Liver (tissue), 8 donors: ENCODE measurements at regions not wholly inside any gene's neighbourhood (a gene's known extent, or its start where the extent isn't known, plus 50 kb on each side); places are given as distances from the start of the nearest gene placed in this dataset.
A peak's percentile ranks its signal among the peaks of the same experiment; 100 is the strongest.

Source experiments
- DNase-seq: peaks from one replicate; pipeline ENCODE4 v3.0.0-alpha.2; 2017; ENCODE audit warnings: low spot score
- H3K27ac ChIP-seq, 2 donors: one replicate each; pipeline ENCODE4 v1.7.0; 2013; ENCODE audit warnings: inconsistent platforms in 2 of 2, low read length in 2 of 2, control low read depth in 1 of 2, low read depth in 1 of 2, mild to moderate bottlenecking in 1 of 2
- H3K27me3 ChIP-seq, 4 donors: one replicate each; pipeline versions ENCODE4 v1.6.1 to v1.7.0; 2013; ENCODE audit warnings: low read length in 3 of 4, inconsistent platforms in 1 of 4, mild to moderate bottlenecking in 1 of 4, moderate library complexity in 1 of 4; ENCODE audit not compliant: control insufficient read depth in 4 of 4, insufficient read depth in 4 of 4
- H3K36me3 ChIP-seq, 4 donors: one replicate each; pipeline versions ENCODE4 v1.6.1 to v1.7.0; 2013; ENCODE audit warnings: low read length in 3 of 4, mild to moderate bottlenecking in 3 of 4, low read depth in 1 of 4, moderate library complexity in 1 of 4; ENCODE audit not compliant: control insufficient read depth in 4 of 4, insufficient read depth in 3 of 4
- H3K4me1 ChIP-seq, 4 donors: one replicate each; pipeline versions ENCODE4 v1.6.1 to v1.7.0; 2013; ENCODE audit warnings: low read length in 3 of 4, mild to moderate bottlenecking in 3 of 4, moderate library complexity in 1 of 4; ENCODE audit not compliant: control insufficient read depth in 4 of 4, insufficient read depth in 4 of 4
- H3K4me3 ChIP-seq, 3 donors: one replicate each; pipeline versions ENCODE4 v1.6.1 to v1.7.0; 2013; ENCODE audit warnings: low read length in 3 of 3, control low read depth in 1 of 3, low read depth in 1 of 3, mild to moderate bottlenecking in 1 of 3
- H3K9ac ChIP-seq, 2 donors: one replicate each; pipeline ENCODE4 v1.7.0; 2013; ENCODE audit warnings: low read length in 2 of 2, mild to moderate bottlenecking in 2 of 2, moderate library complexity in 2 of 2, control low read depth in 1 of 2, low read depth in 1 of 2
- H3K9me3 ChIP-seq, 4 donors: one replicate each; pipeline versions ENCODE4 v1.6.1 to v1.7.0; 2013; ENCODE audit warnings: low read length in 3 of 4; ENCODE audit not compliant: control insufficient read depth in 4 of 4
- EGR1 ChIP-seq, 2 donors: IDR thresholded peaks; 2 replicates each; pipeline ENCODE4 v1.6.1; 2016 to 2018; ENCODE audit warnings: antibody characterized with exemption in 2 of 2, low read depth in 2 of 2
- FOXA1 ChIP-seq: IDR thresholded peaks from 2 replicates; pipeline ENCODE4 v1.6.1; 2016; ENCODE audit warnings: antibody characterized with exemption
- FOXA2 ChIP-seq: IDR thresholded peaks from 2 replicates; pipeline ENCODE4 v1.6.1; 2016; ENCODE audit warnings: antibody characterized with exemption
- GABPA ChIP-seq, 2 donors: IDR thresholded peaks in 1 of 2; conservative IDR thresholded peaks in 1 of 2; 2 replicates each; pipeline ENCODE4 v1.6.1; 2016; ENCODE audit warnings: antibody characterized with exemption in 2 of 2, mild to moderate bottlenecking in 1 of 2, moderate library complexity in 1 of 2
- JUND ChIP-seq, 2 donors: IDR thresholded peaks; 2 replicates each; pipeline ENCODE4 v1.6.1; 2016; ENCODE audit warnings: antibody characterized with exemption in 2 of 2
- NR2F2 ChIP-seq: IDR thresholded peaks from 2 replicates; pipeline ENCODE4 v1.6.1; 2016; ENCODE audit warnings: antibody characterized with exemption
- RAD21 ChIP-seq, 2 donors: IDR thresholded peaks; 2 replicates each; pipeline ENCODE4 v1.6.1; 2016; ENCODE audit warnings: antibody characterized with exemption in 2 of 2, mild to moderate bottlenecking in 2 of 2
- RXRA ChIP-seq, 2 donors: IDR thresholded peaks; 2 replicates each; pipeline ENCODE4 v1.6.1; 2017 to 2018; ENCODE audit warnings: antibody characterized with exemption in 2 of 2, mild to moderate bottlenecking in 1 of 2
- TAF1 ChIP-seq: conservative IDR thresholded peaks from 2 replicates; pipeline ENCODE4 v1.6.1; 2016; ENCODE audit warnings: antibody characterized with exemption, mild to moderate bottlenecking
- YY1 ChIP-seq: IDR thresholded peaks from 2 replicates; pipeline ENCODE4 v1.6.1; 2016; ENCODE audit warnings: antibody characterized with exemption, mild to moderate bottlenecking
- whole genome bisulfite sequencing: extraction: QIAGEN DNeasy Blood & Tissue Kit; methylation state at CpG from one replicate; pipeline ENCODE4 v1.1.7; 2013; 5-methylcytosine and 5-hydroxymethylcytosine counted together
- TF ChIP-seq, protein P1 (sequence below): IDR thresholded peaks from 2 replicates; pipeline ENCODE4 v1.6.1; 2016; ENCODE audit warnings: antibody characterized with exemption
- TF ChIP-seq, protein P2 (sequence below): IDR thresholded peaks from 2 replicates; pipeline ENCODE4 v1.6.1; 2016; ENCODE audit warnings: antibody characterized with exemption
- TF ChIP-seq, protein P3 (sequence below): IDR thresholded peaks from 2 replicates; pipeline ENCODE4 v1.6.1; 2016; ENCODE audit warnings: antibody characterized with exemption, mild to moderate bottlenecking
- TF ChIP-seq, protein P4 (sequence below): fragments of 150-350 bp; IDR thresholded peaks from 2 replicates; pipeline ENCODE4 v1.5.1; 2017; ENCODE audit warnings: improper control_type of control experiment, low read depth, low read length; ENCODE audit not compliant: missing input control
- donor health status: healthy.
- donor health status: healthy.
- donor health status: healthy.
- donor health status: healthy.
- donor health status: healthy.

DNA sequence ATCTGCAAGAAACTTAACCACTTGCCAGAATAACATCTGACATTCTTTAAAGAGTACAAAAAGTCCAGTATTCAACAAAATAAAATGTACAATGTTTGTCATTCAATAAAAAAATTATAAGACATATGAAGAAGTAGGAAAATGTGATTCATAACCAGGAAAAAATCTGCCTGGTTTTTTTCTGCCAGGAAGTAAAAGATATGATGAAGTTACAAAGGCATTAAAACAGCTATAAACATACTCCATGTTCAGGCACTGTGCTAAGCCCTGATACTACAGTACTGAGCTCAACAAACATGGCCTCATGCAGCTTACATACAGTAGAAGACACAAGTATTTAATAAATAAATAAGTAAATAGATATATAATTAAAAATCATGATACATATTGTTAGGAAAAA, 178.4 kb upstream of the STT3B start:
- Histone ChIP-seq H3K36me3 (peaks cover 0 to 1% (median 0%) of the 10 kb centered on the region in 4 donors), H3K9ac (no peak overlapping the region), H3K4me1 (peaks cover 0 to 2% (median 0%) of the 10 kb centered on the region in 4 donors), H3K9me3 (no peaks in the 10 kb centered on the region), H3K27me3 (no peaks in the 10 kb centered on the region), H3K27ac (no peak overlapping the region), H3K4me3 (no peak overlapping the region)
- TF ChIP-seq, protein P1, sequence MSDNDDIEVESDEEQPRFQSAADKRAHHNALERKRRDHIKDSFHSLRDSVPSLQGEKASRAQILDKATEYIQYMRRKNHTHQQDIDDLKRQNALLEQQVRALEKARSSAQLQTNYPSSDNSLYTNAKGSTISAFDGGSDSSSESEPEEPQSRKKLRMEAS, result no peak
- TF ChIP-seq NR2F2, result no peak
- no peak for TF ChIP-seq YY1
- TF ChIP-seq RAD21 (IDR thresholded peaks at IDR 0.05), result no peak
- TF ChIP-seq TAF1, result no peak
- DNase-seq, result no peak

DNA sequence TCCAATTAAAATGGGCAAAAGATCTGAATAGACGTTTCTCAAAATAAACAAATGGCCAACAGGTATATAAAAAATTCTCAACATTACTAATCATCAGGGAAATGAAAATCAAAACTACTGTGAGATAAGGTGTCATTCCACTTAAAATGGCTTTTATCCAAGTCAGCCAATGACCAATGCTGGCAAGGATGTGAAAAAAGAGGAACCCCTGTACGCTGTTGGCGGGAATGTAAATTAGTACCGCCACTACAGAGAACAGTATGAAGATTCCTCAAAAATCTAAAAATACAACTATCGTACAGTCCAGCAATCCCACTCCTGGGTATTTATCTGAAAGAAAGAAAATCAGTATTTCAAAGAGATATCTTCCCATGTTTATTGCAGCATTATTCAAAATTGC, 176.9 kb upstream of the STT3B start:
- DNase-seq, result no peak
- Histone ChIP-seq H3K27ac (no peak overlapping the region), H3K4me1 (peaks cover 0 to 2% (median 0%) of the 10 kb centered on the region in 4 donors), H3K9ac (no peak overlapping the region), H3K36me3 (peaks cover 0 to 1% (median 0%) of the 10 kb centered on the region in 4 donors), H3K27me3 (no peaks in the 10 kb centered on the region), H3K4me3 (no peak overlapping the region), H3K9me3 (no peaks in the 10 kb centered on the region)
- TF ChIP-seq NR2F2 (no peak), FOXA1 (no peak), JUND (IDR thresholded peaks at IDR 0.05) (no peak), YY1 (no peak), EGR1 (IDR thresholded peaks at IDR 0.05; ENCODE audit: low read depth in 2 of 2) (no peak)
- TF ChIP-seq, protein P1, result no peak
- TF ChIP-seq, protein P2, sequence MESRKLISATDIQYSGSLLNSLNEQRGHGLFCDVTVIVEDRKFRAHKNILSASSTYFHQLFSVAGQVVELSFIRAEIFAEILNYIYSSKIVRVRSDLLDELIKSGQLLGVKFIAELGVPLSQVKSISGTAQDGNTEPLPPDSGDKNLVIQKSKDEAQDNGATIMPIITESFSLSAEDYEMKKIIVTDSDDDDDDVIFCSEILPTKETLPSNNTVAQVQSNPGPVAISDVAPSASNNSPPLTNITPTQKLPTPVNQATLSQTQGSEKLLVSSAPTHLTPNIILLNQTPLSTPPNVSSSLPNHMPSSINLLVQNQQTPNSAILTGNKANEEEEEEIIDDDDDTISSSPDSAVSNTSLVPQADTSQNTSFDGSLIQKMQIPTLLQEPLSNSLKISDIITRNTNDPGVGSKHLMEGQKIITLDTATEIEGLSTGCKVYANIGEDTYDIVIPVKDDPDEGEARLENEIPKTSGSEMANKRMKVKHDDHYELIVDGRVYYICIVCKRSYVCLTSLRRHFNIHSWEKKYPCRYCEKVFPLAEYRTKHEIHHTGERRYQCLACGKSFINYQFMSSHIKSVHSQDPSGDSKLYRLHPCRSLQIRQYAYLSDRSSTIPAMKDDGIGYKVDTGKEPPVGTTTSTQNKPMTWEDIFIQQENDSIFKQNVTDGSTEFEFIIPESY, result no peak
- 96% methylated on average over 5 of the region's 5 CpGs for WGBS

DNA sequence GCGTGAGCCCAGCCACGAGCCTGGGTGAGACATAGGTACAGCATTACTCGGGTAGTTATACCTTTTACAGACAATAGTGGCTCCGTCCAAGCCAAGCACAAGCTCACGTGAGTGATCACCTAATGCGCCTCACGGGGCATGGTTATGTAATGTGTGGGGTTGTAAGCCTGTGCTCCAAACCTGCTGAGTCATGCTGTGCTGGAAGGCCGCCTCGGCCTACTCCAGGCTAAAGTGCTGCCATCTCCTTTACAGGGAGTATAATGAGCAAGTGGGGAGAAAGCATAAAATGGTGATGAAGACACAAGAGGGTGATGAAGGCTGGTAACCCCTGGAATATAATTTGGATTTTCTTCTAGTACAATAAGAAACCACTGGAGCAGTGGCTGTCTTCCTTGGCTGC, 175.8 kb upstream of the STT3B start:
- H3K9me3 ChIP-seq, result no peaks in the 10 kb centered on the region

More for the DNA sequence above, 175.8 kb upstream of the STT3B start:
- Histone ChIP-seq H3K36me3 (peaks cover 0 to 1% (median 0%) of the 10 kb centered on the region in 4 donors), H3K27ac (no peak overlapping the region), H3K9ac (no peak overlapping the region), H3K4me1 (peaks cover 0 to 2% (median 0%) of the 10 kb centered on the region in 4 donors), H3K27me3 (no peaks in the 10 kb centered on the region), H3K4me3 (no peak overlapping the region)
- no peak for TF ChIP-seq JUND (IDR thresholded peaks at IDR 0.05)
- TF ChIP-seq FOXA2, result no peak
- TF ChIP-seq RXRA (IDR thresholded peaks at IDR 0.05), result no peak
- no peak for TF ChIP-seq YY1
- no peak for TF ChIP-seq GABPA (IDR thresholded peaks at IDR 0.05 in 1 of 2, conservative IDR thresholded peaks at IDR 0.05 in 1 of 2)
- TF ChIP-seq, protein P3, sequence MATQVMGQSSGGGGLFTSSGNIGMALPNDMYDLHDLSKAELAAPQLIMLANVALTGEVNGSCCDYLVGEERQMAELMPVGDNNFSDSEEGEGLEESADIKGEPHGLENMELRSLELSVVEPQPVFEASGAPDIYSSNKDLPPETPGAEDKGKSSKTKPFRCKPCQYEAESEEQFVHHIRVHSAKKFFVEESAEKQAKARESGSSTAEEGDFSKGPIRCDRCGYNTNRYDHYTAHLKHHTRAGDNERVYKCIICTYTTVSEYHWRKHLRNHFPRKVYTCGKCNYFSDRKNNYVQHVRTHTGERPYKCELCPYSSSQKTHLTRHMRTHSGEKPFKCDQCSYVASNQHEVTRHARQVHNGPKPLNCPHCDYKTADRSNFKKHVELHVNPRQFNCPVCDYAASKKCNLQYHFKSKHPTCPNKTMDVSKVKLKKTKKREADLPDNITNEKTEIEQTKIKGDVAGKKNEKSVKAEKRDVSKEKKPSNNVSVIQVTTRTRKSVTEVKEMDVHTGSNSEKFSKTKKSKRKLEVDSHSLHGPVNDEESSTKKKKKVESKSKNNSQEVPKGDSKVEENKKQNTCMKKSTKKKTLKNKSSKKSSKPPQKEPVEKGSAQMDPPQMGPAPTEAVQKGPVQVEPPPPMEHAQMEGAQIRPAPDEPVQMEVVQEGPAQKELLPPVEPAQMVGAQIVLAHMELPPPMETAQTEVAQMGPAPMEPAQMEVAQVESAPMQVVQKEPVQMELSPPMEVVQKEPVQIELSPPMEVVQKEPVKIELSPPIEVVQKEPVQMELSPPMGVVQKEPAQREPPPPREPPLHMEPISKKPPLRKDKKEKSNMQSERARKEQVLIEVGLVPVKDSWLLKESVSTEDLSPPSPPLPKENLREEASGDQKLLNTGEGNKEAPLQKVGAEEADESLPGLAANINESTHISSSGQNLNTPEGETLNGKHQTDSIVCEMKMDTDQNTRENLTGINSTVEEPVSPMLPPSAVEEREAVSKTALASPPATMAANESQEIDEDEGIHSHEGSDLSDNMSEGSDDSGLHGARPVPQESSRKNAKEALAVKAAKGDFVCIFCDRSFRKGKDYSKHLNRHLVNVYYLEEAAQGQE, result no peak
- TF ChIP-seq, protein P2, result no peak
- no peak for TF ChIP-seq FOXA1
- TF ChIP-seq EGR1 (IDR thresholded peaks at IDR 0.05; ENCODE audit: low read depth in 2 of 2), result no peak
- TF ChIP-seq, protein P1, result no peak
- TF ChIP-seq RAD21 (IDR thresholded peaks at IDR 0.05), result no peak
- TF ChIP-seq, protein P4, sequence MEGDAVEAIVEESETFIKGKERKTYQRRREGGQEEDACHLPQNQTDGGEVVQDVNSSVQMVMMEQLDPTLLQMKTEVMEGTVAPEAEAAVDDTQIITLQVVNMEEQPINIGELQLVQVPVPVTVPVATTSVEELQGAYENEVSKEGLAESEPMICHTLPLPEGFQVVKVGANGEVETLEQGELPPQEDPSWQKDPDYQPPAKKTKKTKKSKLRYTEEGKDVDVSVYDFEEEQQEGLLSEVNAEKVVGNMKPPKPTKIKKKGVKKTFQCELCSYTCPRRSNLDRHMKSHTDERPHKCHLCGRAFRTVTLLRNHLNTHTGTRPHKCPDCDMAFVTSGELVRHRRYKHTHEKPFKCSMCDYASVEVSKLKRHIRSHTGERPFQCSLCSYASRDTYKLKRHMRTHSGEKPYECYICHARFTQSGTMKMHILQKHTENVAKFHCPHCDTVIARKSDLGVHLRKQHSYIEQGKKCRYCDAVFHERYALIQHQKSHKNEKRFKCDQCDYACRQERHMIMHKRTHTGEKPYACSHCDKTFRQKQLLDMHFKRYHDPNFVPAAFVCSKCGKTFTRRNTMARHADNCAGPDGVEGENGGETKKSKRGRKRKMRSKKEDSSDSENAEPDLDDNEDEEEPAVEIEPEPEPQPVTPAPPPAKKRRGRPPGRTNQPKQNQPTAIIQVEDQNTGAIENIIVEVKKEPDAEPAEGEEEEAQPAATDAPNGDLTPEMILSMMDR, result no peak
- 77% methylated on average over 9 of the region's 9 CpGs for WGBS
- DNase-seq, result peak; percentile 41
